ENCODE measurements at regions not wholly inside any gene's neighbourhood (a gene's known extent, or its start where the extent isn't known, plus 50 kb on each side); places are given as distances from the start of the nearest gene placed in this dataset.

GRCh38 chr14:58979325-58979724 lies 209.1 kb upstream of the DAAM1 start:
- no peak overlapping the region for H3K27ac ChIP-seq (ENCODE audit: low read depth in 2 of 2, low read length in 2 of 2)
- no peak for FAIRE-seq
- H3K36me3 ChIP-seq (ENCODE audit: control insufficient read depth in 2 of 3, insufficient read depth in 3 of 3, low read length in 3 of 3) = no peaks in the 10 kb centered on the region
- no peak overlapping the region for H3K4me3 ChIP-seq (ENCODE audit: low read length in 3 of 3)
- TF ChIP-seq, protein P1, sequence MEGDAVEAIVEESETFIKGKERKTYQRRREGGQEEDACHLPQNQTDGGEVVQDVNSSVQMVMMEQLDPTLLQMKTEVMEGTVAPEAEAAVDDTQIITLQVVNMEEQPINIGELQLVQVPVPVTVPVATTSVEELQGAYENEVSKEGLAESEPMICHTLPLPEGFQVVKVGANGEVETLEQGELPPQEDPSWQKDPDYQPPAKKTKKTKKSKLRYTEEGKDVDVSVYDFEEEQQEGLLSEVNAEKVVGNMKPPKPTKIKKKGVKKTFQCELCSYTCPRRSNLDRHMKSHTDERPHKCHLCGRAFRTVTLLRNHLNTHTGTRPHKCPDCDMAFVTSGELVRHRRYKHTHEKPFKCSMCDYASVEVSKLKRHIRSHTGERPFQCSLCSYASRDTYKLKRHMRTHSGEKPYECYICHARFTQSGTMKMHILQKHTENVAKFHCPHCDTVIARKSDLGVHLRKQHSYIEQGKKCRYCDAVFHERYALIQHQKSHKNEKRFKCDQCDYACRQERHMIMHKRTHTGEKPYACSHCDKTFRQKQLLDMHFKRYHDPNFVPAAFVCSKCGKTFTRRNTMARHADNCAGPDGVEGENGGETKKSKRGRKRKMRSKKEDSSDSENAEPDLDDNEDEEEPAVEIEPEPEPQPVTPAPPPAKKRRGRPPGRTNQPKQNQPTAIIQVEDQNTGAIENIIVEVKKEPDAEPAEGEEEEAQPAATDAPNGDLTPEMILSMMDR (IDR thresholded peaks at IDR 0.05; ENCODE audit: borderline replicate concordance, extremely low read depth, insufficient read depth) = no peak
- no peak overlapping the region for H3K9ac ChIP-seq (ENCODE audit: low read length in 3 of 3)
- no peak for DNase-seq
- intact Hi-C loops (cut with DNase I) = no loop called here
- no peaks in the 10 kb centered on the region for H3K27me3 ChIP-seq (ENCODE audit: control insufficient read depth, insufficient read depth, low read length)
- H3K4me1 ChIP-seq (ENCODE audit: control insufficient read depth in 2 of 3, insufficient read depth in 2 of 3, low read depth in 1 of 3, low read length in 3 of 3) = no peaks in the 10 kb centered on the region
- H3K9me3 ChIP-seq (ENCODE audit: control insufficient read depth in 2 of 3, insufficient read depth in 1 of 3, low read length in 3 of 3) = no peaks in the 10 kb centered on the region

DNA sequence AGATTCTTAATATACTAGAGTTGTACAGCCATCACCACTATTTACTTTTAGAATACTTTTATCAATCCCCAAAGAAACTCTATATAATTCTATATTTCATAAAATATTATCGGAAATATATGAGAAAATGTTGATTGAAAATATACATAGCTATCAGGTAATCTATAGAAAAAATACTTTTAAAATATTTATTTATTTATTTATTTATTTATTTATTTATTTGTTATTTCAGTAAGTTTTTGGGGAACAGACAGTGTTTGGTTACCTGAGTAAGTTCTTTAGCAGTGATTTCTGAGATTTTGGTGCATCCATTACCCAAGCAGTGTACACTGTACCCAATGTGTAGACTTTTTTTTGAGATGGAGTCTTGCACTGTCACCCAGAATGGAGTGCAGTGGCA lies 206.6 kb upstream of the DAAM1 start:
- FAIRE-seq (peak; percentile 59), DNase-seq (no peak)
- H3K36me3 ChIP-seq (ENCODE audit: control insufficient read depth in 2 of 3, insufficient read depth in 3 of 3, low read length in 3 of 3) = no peaks in the 10 kb centered on the region
- H3K9ac ChIP-seq (ENCODE audit: low read length in 3 of 3) = no peak overlapping the region
- no peak overlapping the region for H3K4me3 ChIP-seq (ENCODE audit: low read length in 3 of 3)
- intact Hi-C loops (cut with DNase I) = no loop called here
- H3K9me3 ChIP-seq (ENCODE audit: control insufficient read depth in 2 of 3, insufficient read depth in 1 of 3, low read length in 3 of 3) = no peaks in the 10 kb centered on the region
- H3K27ac ChIP-seq (ENCODE audit: low read depth in 2 of 2, low read length in 2 of 2) = no peak overlapping the region
- TF ChIP-seq, protein P1 (IDR thresholded peaks at IDR 0.05; ENCODE audit: borderline replicate concordance, extremely low read depth, insufficient read depth) = no peak
- no peaks in the 10 kb centered on the region for H3K4me1 ChIP-seq (ENCODE audit: control insufficient read depth in 2 of 3, insufficient read depth in 2 of 3, low read depth in 1 of 3, low read length in 3 of 3)
- no peaks in the 10 kb centered on the region for H3K27me3 ChIP-seq (ENCODE audit: control insufficient read depth, insufficient read depth, low read length)

DNA sequence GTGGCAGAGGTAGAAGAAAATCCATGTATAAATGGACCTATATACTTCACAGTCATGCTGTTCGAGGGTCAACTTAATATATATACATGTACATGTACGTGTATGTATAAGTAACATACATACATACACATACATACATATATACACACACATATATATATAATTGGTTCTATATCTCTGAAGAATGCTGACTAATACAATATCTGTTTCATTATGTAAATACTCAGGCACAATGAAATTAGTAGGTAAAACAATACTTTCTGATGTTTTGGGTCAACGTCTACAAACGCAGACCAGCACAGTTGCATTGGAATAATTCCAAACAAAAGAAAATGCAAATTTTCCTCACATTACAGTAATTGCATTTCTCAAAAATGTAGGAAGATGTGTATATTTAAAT lies 202.7 kb upstream of the DAAM1 start:
- Histone ChIP-seq H3K27me3 (ENCODE audit: control insufficient read depth, insufficient read depth, low read length) (no peaks in the 10 kb centered on the region), H3K9ac (ENCODE audit: low read length in 3 of 3) (no peak overlapping the region), H3K4me1 (ENCODE audit: control insufficient read depth in 2 of 3, insufficient read depth in 2 of 3, low read depth in 1 of 3, low read length in 3 of 3) (no peaks in the 10 kb centered on the region), H3K27ac (ENCODE audit: low read depth in 2 of 2, low read length in 2 of 2) (no peak overlapping the region), H3K4me3 (ENCODE audit: low read length in 3 of 3) (no peak overlapping the region), H3K36me3 (ENCODE audit: control insufficient read depth in 2 of 3, insufficient read depth in 3 of 3, low read length in 3 of 3) (no peaks in the 10 kb centered on the region), H3K9me3 (ENCODE audit: control insufficient read depth in 2 of 3, insufficient read depth in 1 of 3, low read length in 3 of 3) (no peaks in the 10 kb centered on the region)
- DNase-seq = no peak
- intact Hi-C loops (cut with DNase I) = no loop called here
- TF ChIP-seq, protein P1 (IDR thresholded peaks at IDR 0.05; ENCODE audit: borderline replicate concordance, extremely low read depth, insufficient read depth) = no peak
- FAIRE-seq = no peak

GRCh38 chr14:58987591-58987990 lies 200.9 kb upstream of the DAAM1 start:
- DNase-seq = no peak
- no peaks in the 10 kb centered on the region for H3K27me3 ChIP-seq (ENCODE audit: control insufficient read depth, insufficient read depth, low read length)
- intact Hi-C loops (cut with DNase I) = no loop called here
- H3K9me3 ChIP-seq (ENCODE audit: control insufficient read depth in 2 of 3, insufficient read depth in 1 of 3, low read length in 3 of 3) = no peaks in the 10 kb centered on the region
- no peak overlapping the region for H3K4me3 ChIP-seq (ENCODE audit: low read length in 3 of 3)
- H3K4me1 ChIP-seq (ENCODE audit: control insufficient read depth in 2 of 3, insufficient read depth in 2 of 3, low read depth in 1 of 3, low read length in 3 of 3) = no peaks in the 10 kb centered on the region
- H3K36me3 ChIP-seq (ENCODE audit: control insufficient read depth in 2 of 3, insufficient read depth in 3 of 3, low read length in 3 of 3) = no peaks in the 10 kb centered on the region
- no peak overlapping the region for H3K9ac ChIP-seq (ENCODE audit: low read length in 3 of 3)
- FAIRE-seq = no peak
- H3K27ac ChIP-seq (ENCODE audit: low read depth in 2 of 2, low read length in 2 of 2) = no peak overlapping the region
- TF ChIP-seq, protein P1 (IDR thresholded peaks at IDR 0.05; ENCODE audit: borderline replicate concordance, extremely low read depth, insufficient read depth) = no peak

Data from kidney (tissue), 13 donors.